ENCODE measurements at regions not wholly inside any gene's neighbourhood (a gene's known extent, or its start where the extent isn't known, plus 50 kb on each side); places are given as distances from the start of the nearest gene placed in this dataset.

DNA sequence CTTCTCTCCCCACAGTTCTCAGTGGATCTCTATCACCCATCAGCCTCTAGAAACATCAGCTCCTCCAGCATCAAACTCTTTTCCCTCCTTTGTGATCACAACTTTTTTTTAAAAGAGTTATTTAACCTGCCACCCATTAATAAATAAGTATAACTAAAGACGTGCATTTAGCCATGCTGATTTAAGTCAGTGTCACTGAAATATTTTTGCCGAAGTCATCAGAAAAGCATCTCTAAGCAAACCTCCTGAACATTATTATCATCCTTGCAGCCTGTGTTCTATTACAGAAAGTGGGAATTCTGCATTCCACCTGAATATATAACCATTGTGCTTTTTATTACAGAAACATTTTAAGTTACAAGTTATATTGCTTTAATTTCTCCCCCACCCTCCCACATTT is 106.2 kb upstream of the ARHGAP28 start:
- in situ Hi-C loops (cut with HindIII; ENCODE audit: low pct_unique_long_range_greater_than_20kb, low sequenced_read_pairs), result no loop called here
- DNase-seq (ENCODE audit: low read depth, low spot score), result no peak

DNA sequence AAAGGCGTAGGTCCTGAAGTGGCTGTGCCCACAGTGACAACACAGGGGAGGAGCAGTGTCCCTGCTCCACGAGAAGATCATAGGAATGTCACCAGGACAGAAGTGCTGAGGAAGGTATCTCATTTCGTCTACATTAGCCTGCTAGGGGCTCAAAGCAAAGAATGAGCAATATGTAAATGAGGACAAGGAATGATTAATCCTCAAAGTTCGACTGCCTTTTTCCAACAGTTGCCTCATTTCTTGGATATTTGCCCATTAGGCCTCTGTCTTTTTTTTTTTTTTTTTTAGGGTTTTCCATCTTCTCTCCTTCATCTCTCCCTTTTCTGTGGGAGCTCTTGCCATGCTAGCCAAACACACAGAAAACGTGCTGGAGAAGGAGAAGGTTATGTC is 105.2 kb upstream of the ARHGAP28 start:
- DNase-seq (ENCODE audit: low read depth, low spot score), result no peak
- in situ Hi-C loops (cut with HindIII; ENCODE audit: low pct_unique_long_range_greater_than_20kb, low sequenced_read_pairs), result no loop called here

DNA sequence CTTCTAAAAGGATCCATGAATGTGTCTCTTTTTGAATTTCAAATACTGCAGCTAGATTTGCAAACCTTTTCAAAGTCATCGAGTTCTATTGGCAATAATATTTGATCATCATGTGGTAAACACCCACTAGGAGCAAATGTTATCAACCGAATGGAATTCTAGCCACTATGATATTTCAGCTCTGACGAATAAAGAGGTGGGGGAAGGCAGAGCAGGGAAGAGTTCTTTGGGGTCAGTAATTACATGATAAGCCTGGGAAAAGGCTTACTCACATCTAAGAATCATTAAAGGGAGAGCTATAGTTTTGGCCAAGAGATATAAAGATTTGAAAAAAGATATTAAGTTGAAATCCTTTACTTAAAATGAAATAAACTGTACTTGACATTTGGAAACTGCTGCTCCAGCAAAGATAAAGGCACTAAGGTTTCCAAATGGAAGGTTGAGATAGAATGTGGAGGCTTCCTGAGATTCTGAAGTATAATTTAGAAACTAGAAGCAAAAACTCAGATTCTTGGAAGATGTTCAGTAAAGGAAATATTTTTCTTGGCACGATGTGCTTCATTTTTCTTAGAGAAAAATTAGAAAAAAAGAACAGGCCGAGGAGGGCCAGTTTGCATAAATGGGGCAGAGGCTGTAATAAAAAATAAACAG is 104.7 kb upstream of the ARHGAP28 start:
- no peak for DNase-seq (ENCODE audit: low read depth, low spot score)
- in situ Hi-C loops (cut with HindIII; ENCODE audit: low pct_unique_long_range_greater_than_20kb, low sequenced_read_pairs), result no loop called here

DNA sequence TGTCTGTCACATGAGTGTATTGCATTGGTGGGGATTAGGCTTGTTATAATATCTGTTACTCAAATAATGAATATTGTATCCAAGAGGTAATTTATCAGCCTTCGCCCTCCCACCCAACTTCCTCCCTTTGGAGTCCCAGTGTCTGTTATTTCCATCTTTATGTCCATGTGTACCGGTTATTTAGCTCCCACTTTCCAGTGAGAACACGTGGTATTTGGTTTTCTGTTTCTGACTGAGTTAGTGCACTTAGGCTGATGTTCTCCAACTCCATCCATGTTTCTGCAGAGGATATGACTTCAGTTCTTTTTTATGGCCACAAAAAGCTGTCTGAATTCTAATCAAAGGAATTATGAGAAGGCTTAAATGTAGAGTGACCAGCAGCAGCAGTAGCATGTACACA is 104.0 kb upstream of the ARHGAP28 start:
- in situ Hi-C loops (cut with HindIII; ENCODE audit: low pct_unique_long_range_greater_than_20kb, low sequenced_read_pairs), result no loop called here
- DNase-seq (ENCODE audit: low read depth, low spot score), result no peak

DNA sequence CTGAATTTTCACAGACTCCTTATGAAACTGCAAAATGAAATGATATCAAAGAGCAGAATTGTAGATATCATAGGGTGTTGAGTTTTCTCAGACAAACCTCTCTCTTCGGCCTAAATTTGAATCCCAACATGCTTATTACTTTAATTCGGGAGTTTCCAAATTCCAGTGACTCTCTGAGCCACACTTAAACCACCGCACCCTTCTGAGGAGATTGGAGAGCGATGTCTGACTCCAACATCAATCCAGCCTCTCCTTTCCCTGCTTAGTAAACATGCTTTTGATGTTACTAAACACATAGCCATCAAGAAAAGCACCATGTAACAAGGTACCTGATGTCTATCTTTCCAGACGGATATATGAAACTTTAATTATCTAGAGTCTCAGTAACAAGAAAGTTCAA is 103.1 kb upstream of the ARHGAP28 start:
- in situ Hi-C loops (cut with HindIII; ENCODE audit: low pct_unique_long_range_greater_than_20kb, low sequenced_read_pairs), result no loop called here
- DNase-seq (ENCODE audit: low read depth, low spot score), result no peak

DNA sequence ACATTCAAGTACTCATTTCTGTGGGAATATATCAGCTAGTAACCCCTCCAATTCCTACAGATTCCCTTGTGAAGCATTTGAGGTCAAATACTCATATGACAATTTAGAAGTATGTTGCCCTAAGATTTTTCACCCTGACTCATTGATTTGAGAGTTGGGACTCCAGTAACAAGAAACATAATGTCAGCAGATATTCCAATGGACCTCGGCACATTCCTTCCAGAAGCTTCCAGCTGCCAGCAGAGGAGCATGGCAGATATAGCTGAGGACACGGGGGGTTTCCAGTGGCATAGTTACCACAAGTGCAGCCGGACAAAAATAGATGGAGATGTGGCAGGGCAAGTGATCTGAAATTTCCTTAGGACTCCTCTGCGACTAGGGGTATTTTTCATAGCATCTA is 101.9 kb upstream of the ARHGAP28 start:
- in situ Hi-C loops (cut with HindIII; ENCODE audit: low pct_unique_long_range_greater_than_20kb, low sequenced_read_pairs), result no loop called here
- no peak for DNase-seq (ENCODE audit: low read depth, low spot score)

DNA sequence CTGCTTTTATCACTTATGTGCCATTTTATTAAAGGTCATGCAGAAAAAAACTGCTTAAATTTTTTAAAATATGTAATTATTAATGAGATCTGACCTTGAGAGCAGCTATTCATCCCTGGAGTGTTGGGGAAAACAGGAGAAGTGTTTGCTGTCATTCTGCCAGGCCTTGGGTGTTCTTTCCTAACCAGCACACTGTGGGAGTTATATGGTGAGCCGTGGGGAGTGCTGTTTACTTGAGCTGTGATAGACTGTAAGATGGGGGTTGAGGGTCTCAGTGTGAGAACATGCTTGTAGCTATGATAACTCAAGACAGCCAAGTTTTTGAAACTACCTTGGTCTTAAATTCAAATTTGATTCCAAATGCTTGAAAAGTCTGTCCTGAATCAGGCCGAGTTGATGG is 101.3 kb upstream of the ARHGAP28 start:
- no peak for DNase-seq (ENCODE audit: low read depth, low spot score)
- in situ Hi-C loops (cut with HindIII; ENCODE audit: low pct_unique_long_range_greater_than_20kb, low sequenced_read_pairs), result no loop called here

DNA sequence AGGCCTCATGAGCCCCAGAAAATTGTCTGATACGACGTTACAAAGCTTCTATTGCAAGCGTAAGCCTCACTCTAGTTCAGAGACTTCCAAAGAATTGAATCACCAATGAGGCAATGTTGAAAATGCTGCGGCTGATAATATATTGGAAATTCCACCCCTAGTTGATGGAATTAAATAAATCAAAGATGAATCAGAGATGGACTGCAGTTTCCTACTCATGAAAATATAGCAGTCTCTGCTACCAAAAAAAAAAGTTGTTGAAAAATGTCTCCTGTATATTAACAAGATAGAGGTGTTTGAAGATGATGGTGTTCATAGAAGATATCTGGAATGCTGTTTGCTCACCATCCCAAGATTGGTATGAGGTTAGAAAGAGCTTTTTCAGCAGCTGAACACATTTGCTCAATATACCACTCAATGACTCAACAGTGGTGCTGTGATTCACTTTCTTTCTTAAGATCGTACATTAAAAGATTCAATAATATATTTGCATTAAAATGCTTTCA is 99.8 kb upstream of the ARHGAP28 start:
- in situ Hi-C loops (cut with HindIII; ENCODE audit: low pct_unique_long_range_greater_than_20kb, low sequenced_read_pairs), result no loop called here
- no peak for DNase-seq (ENCODE audit: low read depth, low spot score)

DNA sequence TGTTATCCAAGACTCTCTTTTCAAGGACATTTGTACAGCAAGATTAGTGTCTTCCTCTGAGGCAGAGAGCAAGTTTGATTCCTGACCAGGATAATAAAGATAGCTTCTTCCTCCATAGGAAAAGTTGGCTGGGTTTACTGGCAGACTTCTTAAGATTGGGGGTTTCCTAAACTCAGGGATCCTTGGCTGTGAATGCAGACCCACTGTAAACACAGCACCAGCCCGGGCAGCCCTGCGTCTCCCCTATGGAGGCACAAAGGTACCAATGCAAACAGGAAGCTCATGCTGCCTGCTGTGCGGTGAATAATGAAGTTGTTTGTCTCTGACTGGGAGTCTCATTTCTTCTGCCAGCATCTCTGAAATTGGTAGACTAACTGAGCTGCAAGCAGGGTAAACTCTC is 96.2 kb upstream of the ARHGAP28 start:
- DNase-seq (ENCODE audit: low read depth, low spot score), result peak; percentile 49

DNA sequence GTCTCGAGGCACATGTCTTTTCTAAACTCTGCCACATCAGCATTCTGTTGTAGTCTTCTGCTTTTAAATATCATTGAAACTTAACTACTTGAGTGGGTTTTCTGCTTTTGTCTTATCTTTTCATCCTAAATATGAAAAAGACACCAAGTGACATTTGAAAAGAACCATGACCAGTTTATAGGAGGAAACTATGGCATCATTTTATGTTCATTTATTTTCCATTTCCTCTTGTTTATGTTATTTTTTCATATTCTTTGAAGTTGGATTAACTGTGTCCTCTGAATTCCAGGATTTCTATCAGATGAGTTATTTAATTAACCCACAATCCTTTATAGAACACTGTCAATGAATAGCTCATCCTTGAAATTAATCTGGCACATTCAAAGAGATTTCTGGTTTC is 93.4 kb upstream of the ARHGAP28 start:
- in situ Hi-C loops (cut with HindIII; ENCODE audit: low pct_unique_long_range_greater_than_20kb, low sequenced_read_pairs), result no loop called here
- DNase-seq (ENCODE audit: low read depth, low spot score), result no peak

More for the DNA sequence above, 96.2 kb upstream of the ARHGAP28 start:
- in situ Hi-C loops (cut with HindIII; ENCODE audit: low pct_unique_long_range_greater_than_20kb, low sequenced_read_pairs), result no loop called here

DNA sequence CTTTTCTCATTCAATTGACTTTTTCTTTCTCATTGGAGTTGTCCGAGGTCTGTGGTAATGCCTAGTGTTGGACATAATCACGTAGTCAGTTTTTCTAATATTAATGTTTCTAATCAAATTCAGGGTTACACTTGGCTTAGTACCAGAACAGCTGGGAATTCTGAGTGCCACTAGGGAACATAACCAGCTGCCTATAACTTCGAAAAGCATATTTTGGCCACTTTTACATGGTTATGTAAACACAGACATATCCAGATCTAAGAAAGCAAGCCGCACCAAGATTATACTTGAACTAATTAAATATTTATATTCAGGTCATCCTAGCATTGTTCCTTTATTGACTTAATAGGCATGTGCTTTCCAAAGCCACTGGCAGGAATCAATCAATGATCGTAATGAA is 91.1 kb upstream of the ARHGAP28 start:
- DNase-seq (ENCODE audit: low read depth, low spot score), result no peak
- in situ Hi-C loops (cut with HindIII; ENCODE audit: low pct_unique_long_range_greater_than_20kb, low sequenced_read_pairs), result no loop called here

DNA sequence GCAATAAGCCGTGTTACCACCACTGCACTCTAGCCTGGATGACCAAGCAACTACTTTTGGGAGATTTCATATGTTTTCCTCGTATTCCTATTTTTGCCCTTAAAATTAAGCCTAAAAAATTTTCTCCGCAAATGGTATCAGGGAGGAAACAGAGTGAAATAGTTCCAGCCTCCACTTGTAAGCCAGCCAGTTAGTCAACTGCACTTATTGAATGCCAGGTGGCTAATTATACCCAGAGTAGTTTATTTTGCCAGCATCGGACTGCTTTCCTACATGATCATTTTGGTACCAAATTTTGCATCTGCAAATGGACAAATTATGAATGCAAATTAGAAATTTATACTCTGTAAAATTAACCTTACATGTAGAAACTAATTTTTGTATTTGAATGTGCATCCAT is 90.2 kb upstream of the ARHGAP28 start:
- no peak for DNase-seq (ENCODE audit: low read depth, low spot score)
- in situ Hi-C loops (cut with HindIII; ENCODE audit: low pct_unique_long_range_greater_than_20kb, low sequenced_read_pairs), result no loop called here

DNA sequence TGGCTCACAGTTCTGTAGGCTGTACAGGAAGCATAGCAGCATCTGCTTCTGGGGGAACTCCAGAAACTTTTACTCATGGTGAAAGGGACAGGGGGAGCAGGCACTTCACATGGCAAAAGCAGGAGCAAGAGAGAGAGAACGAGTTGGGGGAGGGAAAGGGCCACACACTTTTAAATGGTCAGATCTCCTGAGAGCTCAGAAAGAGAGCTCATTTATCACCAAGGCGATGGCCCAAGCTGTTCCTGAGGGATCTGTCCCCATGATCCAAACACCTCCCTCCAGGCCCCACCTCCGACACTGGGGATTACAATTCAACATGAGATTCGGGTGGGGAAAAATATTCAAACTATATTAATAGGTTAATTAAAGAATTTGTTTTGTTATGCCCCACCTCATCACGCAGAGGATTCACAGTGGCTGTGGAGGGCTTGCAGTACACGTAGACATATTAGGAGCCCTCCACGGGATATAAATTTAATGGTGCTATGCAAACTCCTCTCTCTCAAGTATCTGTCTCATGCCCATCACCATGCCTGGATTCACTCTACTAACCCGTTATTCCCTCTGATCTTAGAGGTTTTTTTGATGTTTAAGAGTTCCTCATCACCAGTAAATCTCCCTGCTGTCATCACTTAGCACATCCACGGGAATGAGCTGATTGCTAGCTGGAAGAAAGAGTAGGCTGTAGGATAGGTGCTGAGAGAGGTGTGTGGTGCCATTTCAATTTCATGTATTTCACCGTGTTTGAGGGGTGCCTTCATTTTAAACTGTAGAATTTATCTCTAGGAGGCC is 84.5 kb upstream of the ARHGAP28 start:
- no peak for DNase-seq (ENCODE audit: low read depth, low spot score)
- in situ Hi-C loops (cut with HindIII; ENCODE audit: low pct_unique_long_range_greater_than_20kb, low sequenced_read_pairs), result no loop called here

DNA sequence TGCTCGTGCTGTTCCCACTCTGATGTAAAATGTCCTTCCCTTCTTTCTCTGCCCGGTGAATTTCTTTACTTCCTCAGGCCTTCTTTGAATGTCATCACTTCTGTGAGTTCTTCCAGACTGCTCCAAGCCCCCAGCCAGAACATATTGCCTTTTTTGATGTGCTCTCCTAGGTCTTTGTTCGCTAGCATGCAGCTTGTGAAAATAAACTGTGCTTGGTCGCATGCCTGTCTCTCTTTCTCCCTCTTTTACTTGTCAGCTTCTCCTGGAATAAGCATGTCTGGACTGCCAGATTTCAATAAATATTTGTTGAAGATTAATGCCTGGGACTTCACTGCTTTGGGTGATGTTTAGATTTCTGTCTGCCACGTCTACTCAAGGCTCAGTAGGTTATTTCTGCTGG is 82.7 kb upstream of the ARHGAP28 start:
- in situ Hi-C loops (cut with HindIII; ENCODE audit: low pct_unique_long_range_greater_than_20kb, low sequenced_read_pairs), result no loop called here
- DNase-seq (ENCODE audit: low read depth, low spot score), result no peak

DNA sequence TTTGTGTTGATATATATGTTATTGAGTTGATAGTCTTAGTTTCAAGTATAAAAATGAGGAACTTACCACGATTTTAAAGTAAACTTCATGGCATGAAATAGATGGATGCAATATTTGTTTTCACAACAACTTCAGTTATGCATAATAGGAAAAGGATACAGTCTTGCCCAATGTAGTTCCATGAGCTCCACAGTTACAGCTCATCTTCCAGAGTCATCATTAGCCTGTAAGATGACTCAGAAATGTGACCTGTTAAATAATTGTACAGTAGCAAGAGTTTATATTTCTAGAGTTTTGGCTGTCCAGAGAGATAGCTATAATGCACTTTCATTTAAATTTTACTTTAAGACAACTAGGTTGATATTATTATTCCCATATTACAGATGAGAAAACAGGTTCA is 80.9 kb upstream of the ARHGAP28 start:
- in situ Hi-C loops (cut with HindIII; ENCODE audit: low pct_unique_long_range_greater_than_20kb, low sequenced_read_pairs), result no loop called here
- no peak for DNase-seq (ENCODE audit: low read depth, low spot score)

DNA sequence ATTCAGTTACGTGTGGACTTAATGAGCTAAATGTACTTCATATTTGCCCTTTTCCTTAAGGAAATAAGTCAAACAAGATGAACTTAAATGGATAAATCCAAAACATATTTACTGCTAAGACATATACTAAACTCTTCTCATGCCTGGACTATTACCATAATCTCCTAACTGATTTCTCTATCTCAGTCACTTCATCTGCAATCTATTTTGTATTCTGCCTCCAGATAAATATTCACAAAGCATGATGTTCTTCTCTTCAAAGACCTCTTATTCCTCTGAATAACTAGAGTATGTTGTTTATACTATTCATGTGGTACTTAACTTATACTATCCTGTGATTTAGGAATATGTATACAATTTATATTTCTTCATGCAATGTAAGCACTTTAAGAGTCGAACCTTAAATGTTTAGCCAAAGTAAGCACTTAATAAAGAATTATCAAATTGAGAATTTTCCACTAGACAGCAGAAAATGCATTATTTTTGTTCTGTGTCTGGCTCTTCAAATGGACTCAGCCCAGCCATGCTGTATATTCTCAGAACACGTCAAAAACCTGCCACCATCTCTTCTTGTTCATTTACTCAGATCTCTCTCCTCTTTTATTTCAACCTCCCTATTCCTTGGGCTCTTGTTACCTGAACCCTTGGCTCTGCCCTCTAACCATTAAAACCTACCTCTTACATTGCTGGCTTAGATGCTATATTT is 79.9 kb upstream of the ARHGAP28 start:
- in situ Hi-C loops (cut with HindIII; ENCODE audit: low pct_unique_long_range_greater_than_20kb, low sequenced_read_pairs), result no loop called here

DNA sequence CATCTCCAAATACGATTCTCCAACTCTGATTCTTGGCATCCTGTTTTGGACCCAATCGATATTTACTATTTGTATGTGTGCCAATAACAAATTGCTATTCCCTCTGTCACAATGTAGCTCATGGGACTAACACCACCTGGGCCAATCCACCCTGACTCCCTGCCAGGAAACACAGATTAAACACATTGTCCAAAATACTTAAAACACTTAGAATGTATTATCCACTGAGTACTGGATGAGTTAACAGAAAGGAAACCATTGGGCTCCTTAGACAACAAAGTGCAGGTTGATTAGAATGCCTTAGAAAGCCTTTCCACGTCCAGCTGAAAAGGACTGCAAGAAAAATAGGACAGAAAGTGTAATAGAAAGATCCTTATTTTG is 79.4 kb upstream of the ARHGAP28 start:
- DNase-seq (ENCODE audit: low read depth, low spot score), result no peak
- in situ Hi-C loops (cut with HindIII; ENCODE audit: low pct_unique_long_range_greater_than_20kb, low sequenced_read_pairs), result no loop called here

More for the DNA sequence above, 79.9 kb upstream of the ARHGAP28 start:
- DNase-seq (ENCODE audit: low read depth, low spot score), result no peak

DNA sequence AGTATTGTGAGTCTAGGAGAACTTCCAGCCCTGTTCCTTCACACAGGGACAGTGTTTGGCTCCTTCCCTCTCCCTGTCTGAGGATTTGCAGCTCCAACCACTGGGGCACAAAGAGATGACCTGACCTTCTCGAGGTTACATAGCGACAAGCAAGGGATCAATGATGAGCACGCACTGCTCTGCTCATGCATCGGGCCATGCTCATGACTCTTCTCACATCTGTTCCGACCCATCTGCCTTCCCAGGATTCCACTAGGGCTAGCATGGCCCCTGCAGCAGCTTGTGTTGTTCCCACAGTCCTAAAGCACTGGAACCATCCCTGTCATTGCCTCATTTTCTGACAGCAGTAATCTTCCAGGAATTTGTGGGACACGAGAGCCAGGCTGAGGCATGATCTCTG is 78.8 kb upstream of the ARHGAP28 start:
- in situ Hi-C loops (cut with HindIII; ENCODE audit: low pct_unique_long_range_greater_than_20kb, low sequenced_read_pairs), result no loop called here
- no peak for DNase-seq (ENCODE audit: low read depth, low spot score)

DNA sequence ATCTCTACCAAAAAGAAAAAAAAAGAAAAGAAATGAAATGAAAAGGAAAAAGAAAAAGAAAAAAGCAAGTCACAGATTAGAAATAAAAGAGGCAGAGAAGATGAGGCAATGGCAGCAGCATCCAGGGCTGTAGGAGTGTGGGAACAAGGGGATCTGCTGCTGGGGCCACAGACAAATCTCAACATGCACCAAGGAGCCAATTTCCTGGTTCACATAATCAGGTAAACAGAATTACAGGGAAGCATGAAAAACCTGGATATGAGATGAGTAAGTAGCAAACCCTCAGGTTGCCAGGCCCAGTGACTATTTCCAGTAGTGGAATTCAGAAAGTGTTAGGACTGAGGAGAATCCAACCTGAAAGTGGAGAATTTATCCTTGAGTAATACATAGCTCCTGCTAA is 77.4 kb upstream of the ARHGAP28 start:
- no peak for DNase-seq (ENCODE audit: low read depth, low spot score)
- in situ Hi-C loops (cut with HindIII; ENCODE audit: low pct_unique_long_range_greater_than_20kb, low sequenced_read_pairs), result no loop called here
